IPS-18c (cell line): ENCODE measurements at regions not wholly inside any gene's neighbourhood (a gene's known extent, or its start where the extent isn't known, plus 50 kb on each side); places are given as distances from the start of the nearest gene placed in this dataset.
"Not testable (repeated sequence)": the region's sequence is repeated elsewhere in the genome, so short reads cannot be mapped to it uniquely, and the experiment has no call there.

Experiments used
- H3K4me3 ChIP-seq: 2 replicates; pipeline ENCODE4 v1.7.0; 2013; ENCODE audit warnings: low read depth, mild to moderate bottlenecking, low read length, moderate library complexity; ENCODE audit not compliant: insufficient read depth
- H3K9me3 ChIP-seq: one replicate; pipeline ENCODE4 v1.6.1; 2013; ENCODE audit warnings: mild to moderate bottlenecking, low read length, moderate library complexity; ENCODE audit not compliant: control insufficient read depth, insufficient read depth

GRCh38 chr12:88706286-88706685, 126.0 kb upstream of the KITLG start:
- Histone ChIP-seq H3K4me3 (no peak overlapping the region), H3K9me3 (no peaks in the 10 kb centered on the region)

GRCh38 chr12:88703790-88704189, 123.5 kb upstream of the KITLG start:
- Histone ChIP-seq H3K9me3 (no peaks in the 10 kb centered on the region), H3K4me3 (no peak overlapping the region)

DNA sequence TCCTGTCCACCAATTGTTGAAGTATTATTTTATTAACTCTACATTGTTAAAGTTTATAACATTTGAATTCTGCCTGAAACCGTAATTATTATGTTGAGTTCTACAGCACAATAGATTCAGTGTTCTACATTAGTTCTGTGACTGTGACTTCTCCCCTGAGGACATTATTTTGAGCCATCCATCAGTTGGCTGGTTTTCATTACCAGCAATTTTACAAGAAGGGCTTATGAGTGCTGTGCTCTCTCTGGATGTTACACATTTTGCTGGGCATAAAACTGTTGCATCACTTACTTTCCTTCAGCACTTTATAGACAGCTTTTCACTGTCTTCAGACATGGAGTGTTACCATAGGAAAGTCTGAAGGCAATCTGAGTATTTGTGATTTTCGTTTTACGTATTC, 118.2 kb upstream of the KITLG start:
- H3K9me3 ChIP-seq = no peaks in the 10 kb centered on the region
- H3K4me3 ChIP-seq = no peak overlapping the region

DNA sequence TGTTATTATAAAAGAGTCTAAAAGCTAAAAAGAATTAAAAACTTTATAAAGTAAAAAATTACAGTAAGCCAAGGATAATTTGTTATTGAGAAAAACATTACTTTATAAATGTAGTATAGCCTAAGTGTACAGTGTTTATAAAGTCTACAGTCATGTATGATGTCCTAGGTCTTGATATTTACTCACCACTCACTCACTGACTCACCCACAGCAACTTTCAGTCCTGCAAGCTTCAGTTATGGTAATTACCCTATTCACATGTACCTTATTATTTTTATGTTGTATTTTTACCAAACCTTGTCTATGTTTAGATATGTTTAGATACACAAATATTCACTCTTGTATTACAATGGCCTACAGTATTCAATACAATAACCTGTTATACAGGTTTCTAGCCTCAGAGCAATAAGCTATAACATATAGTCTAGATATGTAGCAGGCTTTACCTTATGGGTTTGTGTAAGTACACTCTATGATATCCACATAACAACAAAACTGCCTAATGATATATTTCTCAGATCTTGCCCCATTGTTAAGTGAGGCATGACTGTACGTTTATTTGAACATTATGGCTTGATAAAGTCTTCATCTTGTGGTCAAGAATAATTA, 113.7 kb upstream of the KITLG start:
- H3K4me3 ChIP-seq = no peak overlapping the region

DNA sequence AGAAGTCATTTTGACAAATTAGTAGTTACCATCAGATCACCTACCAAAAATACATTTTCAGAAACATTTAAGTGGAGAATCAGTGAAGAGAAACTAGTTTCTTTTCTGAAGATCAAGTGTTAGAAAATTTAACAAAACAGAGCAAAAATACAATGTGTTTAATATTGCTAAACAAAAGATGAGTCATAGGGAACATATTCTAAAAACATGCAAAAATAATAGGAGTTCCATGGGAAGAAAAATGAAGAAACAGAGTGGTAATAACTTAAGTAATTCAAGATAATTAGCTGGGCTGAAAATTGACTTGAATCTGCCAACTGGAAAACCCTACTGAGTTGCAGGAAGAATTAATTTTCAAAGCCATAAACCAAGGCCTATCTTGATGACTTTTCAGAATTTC, 111.5 kb upstream of the KITLG start:
- Histone ChIP-seq H3K4me3 (no peak overlapping the region), H3K9me3 (no peaks in the 10 kb centered on the region)

More for the DNA sequence above, 113.7 kb upstream of the KITLG start:
- H3K9me3 ChIP-seq = no peaks in the 10 kb centered on the region

DNA sequence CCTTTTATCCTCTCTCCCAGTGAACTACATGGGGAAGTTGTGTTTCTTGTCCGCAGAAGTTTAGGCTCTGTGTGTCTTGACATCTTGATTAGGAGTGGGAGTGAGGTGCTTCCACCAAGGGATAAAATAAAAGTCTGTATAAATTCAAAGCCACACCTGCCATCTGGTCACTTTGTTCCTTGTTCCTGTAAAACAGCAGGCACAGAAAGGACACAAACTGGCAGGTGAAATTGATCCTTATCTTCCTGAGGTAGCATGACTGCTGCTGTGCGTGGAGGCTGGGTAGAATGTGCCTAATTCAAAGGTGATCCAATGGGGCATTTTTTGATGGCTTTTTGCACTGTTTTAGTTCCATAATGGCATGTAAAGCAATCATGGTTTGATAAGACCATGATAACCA, 104.3 kb upstream of the KITLG start:
- Histone ChIP-seq H3K4me3 (no peak overlapping the region), H3K9me3 (no peaks in the 10 kb centered on the region)

- Histone ChIP-seq H3K4me3 (no peak overlapping the region), H3K9me3 (no peaks in the 10 kb centered on the region)
These were observed 103.9 kb upstream of the KITLG start for GRCh38 chr12:88684170-88684569.

- H3K4me3 ChIP-seq = no peak overlapping the region
- no peaks in the 10 kb centered on the region for H3K9me3 ChIP-seq
These were observed 103.4 kb upstream of the KITLG start for GRCh38 chr12:88683628-88684027.

DNA sequence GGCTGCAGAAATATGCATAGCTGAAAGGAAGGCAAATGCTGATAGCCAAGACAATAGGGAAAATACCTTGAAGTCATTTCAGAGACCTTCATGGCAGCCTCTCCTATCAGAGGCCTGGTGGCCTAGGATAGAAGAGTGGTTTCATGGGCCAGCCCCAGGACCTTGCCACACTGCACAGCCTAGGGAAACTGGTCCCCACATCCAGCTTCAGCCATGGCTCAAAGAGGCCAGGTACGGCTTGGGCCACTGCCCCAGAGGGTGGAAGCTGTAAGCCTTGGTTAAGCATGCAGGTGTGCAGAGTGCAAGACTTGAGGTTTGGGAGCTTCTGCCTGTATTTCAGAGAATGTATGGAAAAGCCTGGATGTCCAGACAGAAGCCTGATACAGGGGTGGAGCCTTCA, 101.0 kb upstream of the KITLG start:
- H3K4me3 ChIP-seq = no peak overlapping the region
- no peaks in the 10 kb centered on the region for H3K9me3 ChIP-seq

DNA sequence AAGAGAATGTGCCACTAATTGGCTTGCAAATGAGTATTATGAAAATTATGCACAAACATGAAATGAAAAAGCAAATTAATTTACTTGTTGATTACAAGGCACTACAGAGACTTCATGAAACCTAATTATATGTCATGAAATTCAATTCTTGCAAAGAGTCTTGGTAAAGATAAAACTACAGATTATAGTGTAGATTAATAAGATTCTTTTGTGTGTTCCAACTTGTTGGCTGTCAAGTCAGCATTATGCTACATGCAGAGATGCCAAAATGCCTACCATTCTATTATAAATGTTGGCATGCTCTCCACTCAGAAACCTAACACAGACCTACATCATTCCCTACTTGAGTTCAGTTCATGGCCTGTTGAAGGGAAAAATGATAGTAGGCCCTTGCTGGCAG, 97.2 kb upstream of the KITLG start:
- no peak overlapping the region for H3K4me3 ChIP-seq
- no peaks in the 10 kb centered on the region for H3K9me3 ChIP-seq

- H3K4me3 ChIP-seq, H3K9me3 ChIP-seq: not testable (repeated sequence)
These were observed 87.3 kb upstream of the KITLG start for GRCh38 chr12:88667615-88668014.

- H3K9me3 ChIP-seq = no peaks in the 10 kb centered on the region
- H3K4me3 ChIP-seq = no peak overlapping the region
These were observed 84.8 kb upstream of the KITLG start for GRCh38 chr12:88665071-88665470.

- Histone ChIP-seq H3K4me3 (no peak overlapping the region), H3K9me3 (no peaks in the 10 kb centered on the region)
These were observed 82.7 kb upstream of the KITLG start for GRCh38 chr12:88662961-88663360.

DNA sequence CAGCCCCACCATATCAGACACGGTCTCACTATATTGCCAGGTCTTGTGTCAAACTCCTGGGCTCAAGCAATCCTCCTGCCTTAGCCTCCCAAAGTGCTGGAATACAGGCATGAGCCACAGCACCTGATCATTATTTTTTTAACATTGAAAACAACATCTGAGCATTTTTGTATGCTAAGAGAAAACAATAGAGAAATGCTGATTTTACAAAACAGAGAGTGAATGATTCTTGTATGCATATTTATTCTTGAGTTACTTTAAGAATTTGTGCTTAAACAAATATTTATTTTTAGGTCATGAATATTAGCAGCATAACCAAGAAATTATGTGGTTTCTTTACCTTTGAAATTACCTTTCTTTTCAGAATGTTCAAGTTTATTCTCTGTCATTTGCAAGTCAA, 81.8 kb upstream of the KITLG start:
- Histone ChIP-seq H3K9me3 (no peaks in the 10 kb centered on the region), H3K4me3 (no peak overlapping the region)

DNA sequence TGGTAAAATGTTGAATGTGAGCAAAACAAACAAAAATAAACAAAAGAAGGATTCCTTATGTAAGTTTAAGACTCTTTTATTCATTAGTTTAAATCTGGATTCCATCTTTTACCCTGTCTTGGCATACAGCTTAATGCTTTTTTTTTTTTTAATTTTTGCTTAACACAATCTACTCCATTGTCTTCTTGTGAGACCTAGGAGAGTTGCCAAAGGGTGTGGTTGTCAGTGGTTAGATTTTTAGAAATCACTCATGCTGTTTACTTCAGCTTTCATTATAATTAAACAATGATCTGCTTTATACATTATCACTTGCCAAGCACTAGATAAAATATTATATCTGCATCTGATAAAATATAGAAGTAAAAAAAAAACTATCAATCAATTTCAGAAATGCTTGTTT, 77.7 kb upstream of the KITLG start:
- no peaks in the 10 kb centered on the region for H3K9me3 ChIP-seq

DNA sequence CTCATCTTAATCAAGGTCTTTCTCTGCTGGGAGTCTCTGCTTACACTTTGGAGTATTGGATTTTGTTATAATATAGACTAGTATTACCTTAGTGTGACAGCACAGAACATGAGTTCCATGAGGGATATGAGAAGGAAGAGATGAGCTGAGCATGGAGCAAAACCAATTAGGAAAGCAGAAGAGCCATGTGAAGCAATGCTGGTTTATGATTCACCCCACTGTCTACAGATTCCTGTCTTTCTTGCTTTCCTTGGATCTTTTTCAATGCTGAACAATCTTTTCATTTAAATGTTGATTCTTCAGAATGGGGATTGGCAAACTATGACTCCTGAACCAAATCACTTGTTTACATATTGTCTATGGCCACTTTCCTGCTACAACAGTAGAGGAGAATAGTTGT, 70.4 kb upstream of the KITLG start:
- Histone ChIP-seq H3K9me3 (no peaks in the 10 kb centered on the region), H3K4me3 (no peak overlapping the region)

More for the DNA sequence above, 77.7 kb upstream of the KITLG start:
- H3K4me3 ChIP-seq = no peak overlapping the region

DNA sequence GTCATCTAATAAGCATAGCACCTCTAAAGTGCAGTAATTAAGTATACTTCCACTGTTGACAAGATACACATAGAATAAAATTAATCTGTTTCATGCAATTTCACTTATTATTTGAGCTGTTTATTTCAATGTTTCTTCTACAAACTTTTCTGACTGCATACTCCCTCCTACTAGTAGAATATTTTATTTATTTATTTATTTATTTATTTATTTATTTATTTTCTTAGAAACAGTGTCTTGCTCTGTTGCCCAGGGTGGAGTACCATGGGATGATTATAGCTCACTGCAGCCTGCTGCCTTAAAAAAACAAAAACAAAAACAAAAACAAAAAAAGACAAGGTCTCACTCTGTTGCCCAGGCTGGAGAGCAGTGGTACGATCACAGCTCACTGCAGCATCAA, 68.4 kb upstream of the KITLG start:
- H3K9me3 ChIP-seq = no peaks in the 10 kb centered on the region
- H3K4me3 ChIP-seq = no peak overlapping the region

DNA sequence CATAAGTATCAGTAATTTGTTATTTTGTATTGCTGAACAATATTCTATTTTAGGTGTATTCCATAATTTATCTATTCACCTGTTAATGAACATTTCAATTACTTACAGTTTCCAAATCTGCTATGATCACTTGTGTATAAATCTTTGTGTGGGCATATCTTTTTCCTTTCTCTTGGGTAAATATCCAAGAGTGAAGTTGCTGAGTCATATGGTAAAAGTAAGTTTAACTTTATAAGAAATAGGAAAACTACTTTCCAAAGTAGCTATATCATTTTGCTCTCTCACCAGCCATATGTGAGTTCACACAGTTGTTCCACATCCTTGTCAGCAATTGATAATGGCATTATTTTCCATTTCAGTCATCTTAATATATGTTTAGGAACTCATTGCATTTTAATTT, 66.6 kb upstream of the KITLG start:
- Histone ChIP-seq H3K4me3 (no peak overlapping the region), H3K9me3 (no peaks in the 10 kb centered on the region)

DNA sequence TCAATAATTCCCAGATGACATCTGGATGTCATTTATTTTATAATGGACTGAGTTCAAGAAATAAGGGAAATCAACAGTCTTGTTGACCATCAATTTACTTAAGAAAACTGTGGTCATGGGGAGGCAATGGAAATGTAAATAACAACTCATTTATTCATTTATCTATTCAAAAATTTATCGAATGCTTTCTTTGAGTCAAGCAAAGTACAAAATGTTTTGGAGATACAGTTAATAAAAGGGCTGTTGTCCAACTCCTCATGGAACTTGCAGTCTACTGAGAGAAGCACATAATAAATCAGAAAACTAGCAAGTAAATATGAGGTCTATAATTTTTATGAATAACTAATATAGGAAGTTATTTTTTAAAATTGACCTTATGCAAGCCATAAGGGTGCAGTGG, 65.5 kb upstream of the KITLG start:
- no peak overlapping the region for H3K4me3 ChIP-seq
- H3K9me3 ChIP-seq = no peaks in the 10 kb centered on the region
